ENCODE measurements at regions not wholly inside any gene's neighbourhood (a gene's known extent, or its start where the extent isn't known, plus 50 kb on each side); places are given as distances from the start of the nearest gene placed in this dataset.

- DNase-seq (ENCODE audit: low read depth), result no peak
Observed at GRCh38 chr1:234735476-234735875, 125.5 kb upstream of the IRF2BP2 start.

DNA sequence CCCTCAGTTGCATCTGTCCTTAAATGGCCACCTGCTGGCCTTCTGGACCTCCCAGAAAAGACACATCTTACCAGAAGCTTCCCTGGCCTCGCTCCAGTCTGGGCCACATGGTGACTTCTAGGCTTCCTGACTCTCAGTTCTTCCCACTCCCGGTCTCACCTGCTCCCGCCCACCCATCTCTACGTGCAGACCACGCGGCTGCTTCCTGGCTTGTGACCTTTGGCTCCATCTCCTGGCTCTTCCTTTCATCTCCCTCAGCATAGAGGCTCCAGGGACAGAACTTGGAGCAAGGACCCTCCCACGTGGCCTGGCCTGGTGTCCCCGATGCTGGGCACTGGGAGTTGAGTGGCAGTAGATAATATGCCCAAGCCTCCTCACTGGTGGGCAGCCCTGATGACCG lies 124.9 kb upstream of the IRF2BP2 start:
- DNase-seq (ENCODE audit: low read depth), result no peak

- DNase-seq (ENCODE audit: low read depth), result no peak
Observed at GRCh38 chr1:234734412-234734835, 124.4 kb upstream of the IRF2BP2 start.

DNA sequence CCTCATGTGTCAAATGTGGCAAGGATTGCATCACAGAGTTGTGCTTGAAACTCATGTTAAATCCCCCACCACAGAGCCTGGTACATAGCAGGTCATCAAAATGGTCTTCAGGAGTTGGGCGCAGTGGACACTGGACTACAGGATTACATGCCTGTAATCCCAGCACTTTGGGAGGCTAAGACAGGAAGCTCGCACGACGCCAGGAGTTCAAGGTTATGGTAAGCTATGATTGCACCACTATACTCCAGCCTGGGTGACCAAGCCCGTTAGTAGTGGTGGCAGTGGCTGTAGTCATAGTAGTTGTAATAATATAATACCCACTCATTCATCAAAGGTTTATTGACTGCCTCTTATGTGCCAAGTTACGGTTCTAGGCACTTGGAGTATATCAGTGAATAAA lies 123.4 kb upstream of the IRF2BP2 start:
- no peak for DNase-seq (ENCODE audit: low read depth)

GRCh38 chr1:234732671-234733390 lies 122.9 kb upstream of the IRF2BP2 start:
- no peak for DNase-seq (ENCODE audit: low read depth)

DNA sequence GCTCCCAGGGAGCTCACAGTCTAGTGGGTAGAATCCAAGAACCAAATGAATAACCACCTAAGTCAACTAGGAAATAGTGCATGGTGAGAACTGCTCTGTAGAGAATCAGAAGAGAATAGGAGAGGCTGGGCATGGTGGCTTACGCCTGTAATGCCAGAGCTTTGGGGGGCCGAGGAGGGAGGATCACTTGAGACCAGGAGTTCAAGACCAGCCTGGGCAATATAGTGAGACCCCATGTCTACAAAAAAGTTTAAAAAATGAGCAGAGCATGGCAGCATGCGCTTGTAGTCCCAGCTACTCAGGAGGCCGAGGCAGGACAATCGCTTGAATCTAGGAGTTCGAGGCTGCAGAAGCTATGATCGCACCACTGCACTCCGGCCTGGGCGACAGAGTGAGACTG lies 122.3 kb upstream of the IRF2BP2 start:
- no peak for DNase-seq (ENCODE audit: low read depth)

DNA sequence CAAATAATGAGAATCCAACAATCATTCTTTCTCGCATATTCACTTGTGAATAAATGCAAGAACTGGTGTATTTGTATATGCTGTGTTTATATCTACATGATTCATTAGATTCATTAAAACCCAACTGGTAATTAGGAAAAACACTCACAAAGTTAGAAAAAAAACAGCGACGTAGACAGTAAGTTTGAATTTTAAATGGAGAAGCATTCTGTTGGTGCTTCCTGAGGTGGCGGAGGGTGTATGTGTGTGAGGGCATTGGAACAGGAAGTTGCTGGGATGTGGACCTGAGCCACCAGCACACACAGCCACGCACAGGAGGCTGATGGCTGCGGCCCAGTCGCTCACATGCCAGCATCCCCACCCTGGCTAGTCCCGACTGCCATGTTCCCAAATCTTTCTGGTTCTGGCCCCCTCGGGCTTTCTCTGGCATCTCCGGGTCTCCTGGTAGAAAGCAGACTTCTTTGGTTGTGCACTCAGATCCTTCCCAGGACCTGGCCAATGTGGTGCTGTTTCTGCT lies 121.6 kb upstream of the IRF2BP2 start:
- DNase-seq (ENCODE audit: low read depth), result peak; percentile 95

- DNase-seq (ENCODE audit: low read depth), result no peak
Observed at GRCh38 chr1:234730770-234731568, 121.0 kb upstream of the IRF2BP2 start.

GRCh38 chr1:234730475-234730769 lies 120.4 kb upstream of the IRF2BP2 start:
- DNase-seq (ENCODE audit: low read depth), result no peak

- no peak for DNase-seq (ENCODE audit: low read depth)
Observed at GRCh38 chr1:234729561-234730474, 119.8 kb upstream of the IRF2BP2 start.

GRCh38 chr1:234728740-234729139 lies 118.8 kb upstream of the IRF2BP2 start:
- DNase-seq (ENCODE audit: low read depth), result no peak

GRCh38 chr1:234727018-234727940 lies 117.3 kb upstream of the IRF2BP2 start:
- peak; percentile 57 for DNase-seq (ENCODE audit: low read depth)

DNA sequence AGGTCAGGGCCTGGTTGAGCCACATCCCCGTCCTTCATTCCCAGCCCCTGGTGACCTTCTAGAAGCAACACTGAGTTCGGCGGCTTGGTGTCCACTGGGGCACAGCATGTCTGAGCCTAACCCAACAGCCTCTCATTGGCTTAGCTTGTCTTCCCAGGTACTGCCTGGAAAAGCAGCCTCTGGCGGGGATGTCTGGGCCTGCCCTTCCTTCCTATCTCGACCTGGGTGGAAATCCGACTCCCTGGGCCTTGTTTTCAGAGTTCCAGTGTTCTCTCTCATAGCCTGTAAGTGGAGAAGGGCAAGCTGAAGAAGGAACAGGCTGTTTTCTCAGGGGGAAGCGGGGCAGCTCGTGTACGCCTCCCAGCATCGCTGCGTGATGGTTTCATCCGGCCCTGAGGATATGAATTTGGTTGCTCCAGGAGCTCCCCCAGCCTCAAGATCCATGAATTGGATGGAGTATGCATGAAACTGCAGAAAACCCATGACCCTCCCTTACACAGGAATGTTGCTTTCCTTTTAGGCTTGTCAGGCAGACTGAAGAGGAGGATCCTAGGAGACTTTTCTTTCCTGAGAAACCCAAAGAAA lies 116.5 kb upstream of the IRF2BP2 start:
- DNase-seq (ENCODE audit: low read depth), result no peak

DNA sequence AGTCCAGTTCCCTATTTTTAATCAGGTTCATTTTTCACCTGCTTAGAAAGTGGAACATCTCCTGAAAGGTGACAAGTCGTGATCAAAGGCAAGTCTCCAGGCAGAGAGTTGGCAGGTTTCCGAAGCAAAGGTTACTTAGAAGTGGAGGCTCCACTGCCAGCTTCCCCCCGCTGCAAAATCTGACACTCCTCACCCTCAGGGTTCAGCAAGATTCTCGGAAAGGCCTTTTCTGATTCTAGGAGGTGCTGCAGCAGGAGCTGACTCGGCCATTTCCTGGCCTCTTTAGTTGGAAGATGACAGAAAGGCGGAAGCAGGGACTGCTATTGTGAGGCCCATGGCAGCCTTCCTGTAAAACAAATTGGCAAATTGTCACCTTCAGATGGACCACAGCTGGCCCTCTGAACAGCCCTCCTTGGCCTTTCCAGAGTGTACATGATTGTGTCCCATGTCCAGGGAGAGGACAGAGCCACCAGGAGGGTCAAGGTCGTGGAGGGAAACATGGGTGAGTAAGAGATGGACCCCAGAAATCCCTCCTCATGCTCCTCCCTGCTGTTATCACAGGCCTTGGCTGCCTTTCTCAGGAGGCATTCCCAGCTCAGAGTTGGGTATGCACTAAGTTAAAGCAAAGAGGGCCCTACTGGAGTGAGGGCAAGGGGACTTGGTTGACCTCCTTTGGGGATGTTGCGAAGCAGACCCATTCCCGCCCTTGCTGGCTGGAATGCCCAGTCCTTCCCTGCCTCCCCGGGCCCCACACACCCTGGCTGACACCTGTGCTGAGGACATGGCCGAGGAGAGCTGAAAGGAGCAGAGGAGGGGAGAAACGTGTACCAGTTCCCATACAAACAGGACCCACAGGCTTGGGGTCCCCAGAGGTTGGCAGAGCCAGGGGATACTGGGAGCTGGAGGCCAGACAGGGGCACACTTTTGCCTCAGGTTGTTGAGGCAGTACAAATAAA lies 115.5 kb upstream of the IRF2BP2 start:
- peak; percentile 35 for DNase-seq (ENCODE audit: low read depth)

DNA sequence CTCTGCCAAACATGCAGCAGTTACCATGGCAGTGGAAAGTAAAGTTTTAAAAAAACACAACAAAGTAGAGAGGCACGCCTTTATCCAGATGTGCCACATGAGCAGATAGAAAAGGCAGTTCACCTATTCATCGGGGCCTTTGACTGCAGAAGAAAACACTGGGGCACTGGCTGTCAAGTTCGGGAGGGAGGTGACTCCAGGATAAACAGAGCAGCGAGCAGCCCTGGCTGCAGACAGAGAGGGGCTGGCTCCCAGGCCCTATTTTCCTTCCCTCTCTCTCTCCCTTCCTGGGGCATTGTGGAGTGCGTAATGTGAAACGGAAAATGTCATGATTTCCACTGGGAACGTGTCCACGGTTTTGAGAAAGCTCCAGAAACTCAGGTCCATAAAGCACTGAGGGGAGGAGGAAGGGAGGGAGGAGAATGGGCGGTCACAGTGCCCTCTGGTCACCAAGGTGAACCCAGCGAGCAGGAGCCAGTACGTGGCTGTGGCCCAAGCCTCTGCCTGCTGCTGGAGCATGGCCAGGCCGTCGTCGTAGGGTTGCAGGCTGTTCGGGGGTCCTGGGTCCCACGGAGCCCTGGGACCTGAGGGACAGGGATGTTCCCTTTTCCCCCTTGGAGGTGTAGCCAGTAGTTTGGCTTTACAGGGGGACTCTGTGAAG lies 114.7 kb upstream of the IRF2BP2 start:
- no peak for DNase-seq (ENCODE audit: low read depth)

GRCh38 chr1:234722904-234723720 lies 113.1 kb upstream of the IRF2BP2 start:
- DNase-seq (ENCODE audit: low read depth), result peak; percentile 95

- no peak for DNase-seq (ENCODE audit: low read depth)
Observed at GRCh38 chr1:234722270-234722704, 112.3 kb upstream of the IRF2BP2 start.
